ENCODE measurements at regions not wholly inside any gene's neighbourhood (a gene's known extent, or its start where the extent isn't known, plus 50 kb on each side); places are given as distances from the start of the nearest gene placed in this dataset.

DNA sequence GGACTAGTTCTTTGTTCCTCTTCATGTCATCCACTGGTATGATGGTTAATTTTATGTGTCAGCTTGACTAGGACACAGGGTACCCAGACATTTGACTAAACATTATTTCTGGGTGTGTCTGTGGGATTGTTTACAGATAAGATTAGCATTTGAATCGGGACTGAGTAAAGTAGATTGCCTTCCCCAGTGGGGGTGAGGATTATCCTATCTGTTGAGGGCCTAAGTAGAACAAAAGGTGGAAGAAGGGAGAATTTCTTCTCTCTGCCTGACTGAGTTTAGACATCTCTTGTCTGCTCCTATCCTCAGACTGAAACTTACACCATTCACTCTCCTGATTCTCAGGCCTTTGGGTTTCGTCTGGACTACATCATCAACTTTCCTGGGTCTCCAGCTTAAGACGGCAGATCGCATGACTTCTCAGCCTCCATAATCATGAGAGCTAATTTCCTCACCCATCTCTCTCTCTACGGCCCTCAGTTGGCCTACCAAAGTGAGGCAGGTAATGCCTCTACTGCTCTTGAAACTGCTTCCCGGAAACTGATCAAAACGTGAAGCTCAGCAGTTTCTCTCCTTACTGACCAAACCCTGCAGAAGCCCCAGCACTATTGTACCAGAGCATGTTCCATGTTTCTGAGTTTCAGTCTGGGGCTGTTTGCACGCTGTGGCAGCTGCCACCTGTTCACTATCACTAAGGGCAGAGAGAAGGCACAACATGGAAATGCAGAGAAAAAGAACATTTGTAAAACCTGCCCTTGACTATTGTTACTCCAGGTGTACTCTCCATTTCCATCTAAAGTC, 95.4 kb downstream of the NXPE2 start:
- H3K36me3 ChIP-seq (ENCODE audit: insufficient read depth, low read length): no peaks in the 10 kb centered on the region
- H3K4me1 ChIP-seq (ENCODE audit: insufficient read depth, low read length): no peaks in the 10 kb centered on the region
- no peak overlapping the region for H3K4me3 ChIP-seq (ENCODE audit: insufficient read depth, low read length)
- TF ChIP-seq, protein P1, sequence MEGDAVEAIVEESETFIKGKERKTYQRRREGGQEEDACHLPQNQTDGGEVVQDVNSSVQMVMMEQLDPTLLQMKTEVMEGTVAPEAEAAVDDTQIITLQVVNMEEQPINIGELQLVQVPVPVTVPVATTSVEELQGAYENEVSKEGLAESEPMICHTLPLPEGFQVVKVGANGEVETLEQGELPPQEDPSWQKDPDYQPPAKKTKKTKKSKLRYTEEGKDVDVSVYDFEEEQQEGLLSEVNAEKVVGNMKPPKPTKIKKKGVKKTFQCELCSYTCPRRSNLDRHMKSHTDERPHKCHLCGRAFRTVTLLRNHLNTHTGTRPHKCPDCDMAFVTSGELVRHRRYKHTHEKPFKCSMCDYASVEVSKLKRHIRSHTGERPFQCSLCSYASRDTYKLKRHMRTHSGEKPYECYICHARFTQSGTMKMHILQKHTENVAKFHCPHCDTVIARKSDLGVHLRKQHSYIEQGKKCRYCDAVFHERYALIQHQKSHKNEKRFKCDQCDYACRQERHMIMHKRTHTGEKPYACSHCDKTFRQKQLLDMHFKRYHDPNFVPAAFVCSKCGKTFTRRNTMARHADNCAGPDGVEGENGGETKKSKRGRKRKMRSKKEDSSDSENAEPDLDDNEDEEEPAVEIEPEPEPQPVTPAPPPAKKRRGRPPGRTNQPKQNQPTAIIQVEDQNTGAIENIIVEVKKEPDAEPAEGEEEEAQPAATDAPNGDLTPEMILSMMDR (IDR thresholded peaks at IDR 0.05; ENCODE audit: extremely low read depth, low read depth, low read length): no peak
- no peak overlapping the region for H2AFZ ChIP-seq (ENCODE audit: low read length)
- no peaks in the 10 kb centered on the region for H3K9me3 ChIP-seq (ENCODE audit: low read depth, low read length)
- no peaks in the 10 kb centered on the region for H4K20me1 ChIP-seq (ENCODE audit: insufficient read depth, low read length)
- H3K27me3 ChIP-seq (ENCODE audit: insufficient read depth, low read length): no peaks in the 10 kb centered on the region
- no peak overlapping the region for H3K27ac ChIP-seq (ENCODE audit: low read depth, low read length)
- H3K4me2 ChIP-seq (ENCODE audit: insufficient read depth, low read length): no peak overlapping the region
- no peak for DNase-seq (ENCODE audit: insufficient read length, low spot score, missing footprints)
- H3K79me2 ChIP-seq (ENCODE audit: insufficient read depth, low read length): no peaks in the 10 kb centered on the region

DNA sequence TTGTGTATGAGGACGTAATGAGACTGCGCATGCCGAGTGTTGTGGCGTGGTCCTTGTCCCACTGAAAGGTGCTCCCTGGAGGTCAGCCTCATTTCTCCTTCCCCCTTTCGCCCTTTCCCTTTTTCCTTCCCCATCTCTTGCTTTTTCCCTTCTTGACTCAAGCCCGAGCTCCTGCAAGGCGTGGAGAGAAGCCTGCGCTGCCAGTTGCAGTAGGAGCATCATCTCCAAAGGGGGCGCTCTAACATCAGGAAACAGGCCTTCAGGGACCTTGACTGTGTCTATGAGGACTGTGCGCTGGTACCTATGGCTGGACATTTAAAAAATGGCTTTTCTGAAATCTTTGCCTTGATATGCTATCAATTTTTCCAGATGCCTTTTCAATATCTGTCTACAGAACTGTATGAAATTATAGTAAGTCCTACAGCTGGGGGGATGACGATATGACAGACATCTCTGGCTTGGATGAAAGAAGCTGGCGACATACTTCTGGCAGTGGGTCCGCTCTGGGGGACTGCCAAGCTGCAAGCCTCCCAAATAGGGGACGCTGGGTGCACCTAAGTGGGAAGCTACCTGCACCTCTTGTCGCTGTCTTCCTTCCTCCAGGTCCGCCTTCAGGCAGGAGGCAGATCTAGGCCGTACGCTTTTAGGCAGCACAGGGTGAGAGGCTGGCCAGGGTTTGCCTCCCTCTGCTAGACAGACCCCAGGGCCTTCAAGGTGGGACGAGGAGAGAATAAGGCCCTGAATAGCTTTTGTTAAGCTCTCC, 96.5 kb downstream of the NXPE2 start:
- H3K4me3 ChIP-seq (ENCODE audit: insufficient read depth, low read length): no peak overlapping the region
- TF ChIP-seq, protein P1 (IDR thresholded peaks at IDR 0.05; ENCODE audit: extremely low read depth, low read depth, low read length): peak; percentile 60
- H3K27me3 ChIP-seq (ENCODE audit: insufficient read depth, low read length): no peaks in the 10 kb centered on the region
- H3K9me3 ChIP-seq (ENCODE audit: low read depth, low read length): no peaks in the 10 kb centered on the region
- H3K4me2 ChIP-seq (ENCODE audit: insufficient read depth, low read length): no peak overlapping the region
- H3K27ac ChIP-seq (ENCODE audit: low read depth, low read length): no peak overlapping the region
- peak; percentile 78 for DNase-seq (ENCODE audit: insufficient read length, low spot score, missing footprints)
- H3K79me2 ChIP-seq (ENCODE audit: insufficient read depth, low read length): no peaks in the 10 kb centered on the region
- no peaks in the 10 kb centered on the region for H3K4me1 ChIP-seq (ENCODE audit: insufficient read depth, low read length)
- H4K20me1 ChIP-seq (ENCODE audit: insufficient read depth, low read length): no peaks in the 10 kb centered on the region
- H2AFZ ChIP-seq (ENCODE audit: low read length): no peak overlapping the region
- H3K36me3 ChIP-seq (ENCODE audit: insufficient read depth, low read length): no peaks in the 10 kb centered on the region

DNA sequence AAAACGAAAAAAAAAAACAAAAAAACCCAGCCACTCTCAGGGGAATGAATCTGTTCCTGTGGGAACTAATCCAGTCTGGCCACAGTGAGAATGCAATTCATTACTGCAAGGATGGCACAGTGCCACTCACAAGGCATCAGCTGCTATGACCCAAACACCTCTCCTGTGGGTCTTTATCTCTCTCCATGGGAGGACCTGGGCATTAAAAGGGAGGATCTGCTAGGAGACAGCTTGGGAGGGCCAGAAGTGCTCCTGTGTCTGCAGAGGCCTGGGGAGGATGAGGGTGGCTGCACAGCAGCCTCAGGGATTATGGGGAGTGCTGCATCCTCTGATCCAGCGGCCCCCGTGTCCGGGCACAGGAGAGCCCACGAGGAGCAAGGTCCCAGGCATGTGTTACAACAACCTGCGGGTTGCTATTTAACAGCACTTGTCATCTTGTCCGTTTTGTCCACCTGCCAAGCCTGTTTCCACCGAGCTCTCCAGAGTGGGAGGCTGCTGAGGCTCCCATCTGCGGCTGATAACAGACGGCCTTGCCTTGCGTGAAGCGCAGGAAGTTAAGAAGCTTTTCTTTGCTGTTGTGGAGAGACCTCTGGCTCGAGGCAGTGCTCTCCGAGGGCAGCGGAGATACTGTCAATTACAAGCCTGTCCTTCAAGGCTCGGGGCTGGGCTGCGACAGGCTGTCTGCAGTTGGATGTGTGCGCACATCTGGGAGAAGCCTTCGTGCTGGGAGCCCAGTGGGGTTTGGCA, 97.7 kb downstream of the NXPE2 start:
- H3K4me2 ChIP-seq (ENCODE audit: insufficient read depth, low read length): no peak overlapping the region
- no peaks in the 10 kb centered on the region for H4K20me1 ChIP-seq (ENCODE audit: insufficient read depth, low read length)
- no peaks in the 10 kb centered on the region for H3K36me3 ChIP-seq (ENCODE audit: insufficient read depth, low read length)
- H3K79me2 ChIP-seq (ENCODE audit: insufficient read depth, low read length): no peaks in the 10 kb centered on the region
- H3K4me3 ChIP-seq (ENCODE audit: insufficient read depth, low read length): no peak overlapping the region
- no peak for DNase-seq (ENCODE audit: insufficient read length, low spot score, missing footprints)
- H3K27ac ChIP-seq (ENCODE audit: low read depth, low read length): no peak overlapping the region
- H3K27me3 ChIP-seq (ENCODE audit: insufficient read depth, low read length): no peaks in the 10 kb centered on the region
- TF ChIP-seq, protein P1 (IDR thresholded peaks at IDR 0.05; ENCODE audit: extremely low read depth, low read depth, low read length): no peak
- no peaks in the 10 kb centered on the region for H3K4me1 ChIP-seq (ENCODE audit: insufficient read depth, low read length)
- H3K9me3 ChIP-seq (ENCODE audit: low read depth, low read length): no peaks in the 10 kb centered on the region
- H2AFZ ChIP-seq (ENCODE audit: low read length): no peak overlapping the region
